ENCODE measurements at regions not wholly inside any gene's neighbourhood (a gene's known extent, or its start where the extent isn't known, plus 50 kb on each side); places are given as distances from the start of the nearest gene placed in this dataset.
A peak's percentile ranks its signal among the peaks of the same experiment; 100 is the strongest.
"Not testable (repeated sequence)": the region's sequence is repeated elsewhere in the genome, so short reads cannot be mapped to it uniquely, and the experiment has no call there.

GRCh38 chr1:121052081-121052660 is 132.0 kb downstream of the FAM72B start:
- not testable (repeated sequence) for DNase-seq

GRCh38 chr1:121054928-121055327 is 129.2 kb downstream of the FAM72B start:
- not testable (repeated sequence) for DNase-seq

GRCh38 chr1:121066925-121067324 is 117.2 kb downstream of the FAM72B start:
- not testable (repeated sequence) for DNase-seq

GRCh38 chr1:121068738-121069499 is 115.2 kb downstream of the FAM72B start:
- not testable (repeated sequence) for DNase-seq

- DNase-seq: not testable (repeated sequence)
These were observed 110.3 kb downstream of the FAM72B start for GRCh38 chr1:121073852-121074251.

GRCh38 chr1:121075254-121075805 is 108.8 kb downstream of the FAM72B start:
- not testable (repeated sequence) for DNase-seq

- not testable (repeated sequence) for DNase-seq
These were observed 107.5 kb downstream of the FAM72B start for GRCh38 chr1:121076674-121077073.

- not testable (repeated sequence) for DNase-seq
These were observed 104.5 kb downstream of the FAM72B start for GRCh38 chr1:121079655-121080054.

- DNase-seq: peak; percentile 15 to 34
These were observed 103.8 kb downstream of the FAM72B start for GRCh38 chr1:121080197-121080903.

- DNase-seq: not testable (repeated sequence)
These were observed 103.3 kb downstream of the FAM72B start for GRCh38 chr1:121080904-121081264.

- not testable (repeated sequence) for DNase-seq
These were observed 102.4 kb downstream of the FAM72B start for GRCh38 chr1:121081625-121082199.

- not testable (repeated sequence) for DNase-seq
These were observed 101.1 kb downstream of the FAM72B start for GRCh38 chr1:121082995-121083394.

- DNase-seq: not testable (repeated sequence)
These were observed 97.9 kb downstream of the FAM72B start for GRCh38 chr1:121086249-121086648.

- not testable (repeated sequence) for DNase-seq
These were observed 96.9 kb downstream of the FAM72B start for GRCh38 chr1:121087221-121087620.

GRCh38 chr1:121088568-121088967 is 95.6 kb downstream of the FAM72B start:
- DNase-seq: not testable (repeated sequence)

- peak; percentile 39 to 56 for DNase-seq
These were observed 91.7 kb downstream of the FAM72B start for GRCh38 chr1:121092329-121092968.

GRCh38 chr1:121095014-121095413 is 89.1 kb downstream of the FAM72B start:
- not testable (repeated sequence) for DNase-seq

- DNase-seq: peak; percentile 70 to 87
These were observed 86.8 kb downstream of the FAM72B start for GRCh38 chr1:121097127-121097866.

- not testable (repeated sequence) for DNase-seq
These were observed 86.3 kb downstream of the FAM72B start for GRCh38 chr1:121097867-121098215.

- DNase-seq: not testable (repeated sequence)
These were observed 75.1 kb downstream of the FAM72B start for GRCh38 chr1:121109025-121109424.

- not testable (repeated sequence) for DNase-seq
These were observed 67.4 kb downstream of the FAM72B start for GRCh38 chr1:121116522-121117297.
